RWPE1 (cell line): ENCODE measurements at regions not wholly inside any gene's neighbourhood (a gene's known extent, or its start where the extent isn't known, plus 50 kb on each side); places are given as distances from the start of the nearest gene placed in this dataset.

ENCODE experiments used
- CTCF ChIA-PET: fragments of 350-600 bp; sonication (Branson Sonifier 250); formaldehyde crosslinking; extraction: SDS; loops from one replicate; lab custom pipeline; 2021; lab: Yijun Ruan, JAX
- POLR2A ChIA-PET: fragments of 400-600 bp; formaldehyde crosslinking; extraction: SDS; loops from one replicate; lab custom pipeline; 2020; ENCODE audit warnings: antibody characterized with exemption; ENCODE audit not compliant: low non-redundant PET; lab: Yijun Ruan, JAX
- DNase-seq: peaks from one replicate; pipeline ENCODE4 v3.0.0; 2012; ENCODE audit warnings: low spot score
- H3K27ac ChIP-seq: fragments of 450-650 bp; 2 replicates; pipeline ENCODE4 v1.5.1; 2017
- CTCF ChIP-seq: fragments of 450-650 bp; conservative IDR thresholded peaks from 2 replicates; pipeline ENCODE4 v1.5.1; 2017; ENCODE audit warnings: low read depth, mild to moderate bottlenecking

- no peak overlapping the region for H3K27ac ChIP-seq
Measured at GRCh38 chr1:5701642-5702041, 290.6 kb downstream of the NPHP4 start.

GRCh38 chr1:5693568-5693967 is 298.7 kb downstream of the NPHP4 start:
- CTCF ChIA-PET = no interaction called here
- DNase-seq = no peak
- TF ChIP-seq CTCF = no peak
- no peak overlapping the region for H3K27ac ChIP-seq
- POLR2A ChIA-PET = no interaction called here

More at GRCh38 chr1:5701642-5702041, 290.6 kb downstream of the NPHP4 start:
- CTCF ChIA-PET = interaction anchor here (0.6 kb wide), 1 partner anchor 32 kb away, joined by 3 read pairs; no protein-coding TSS in a partner anchor
- DNase-seq = no peak
- POLR2A ChIA-PET = no interaction called here
- TF ChIP-seq CTCF = no peak

- CTCF ChIA-PET = no interaction called here
Measured at GRCh38 chr1:5692664-5693063, 299.6 kb downstream of the NPHP4 start.

GRCh38 chr1:5691795-5692509 is 300.3 kb downstream of the NPHP4 start:
- no peak overlapping the region for H3K27ac ChIP-seq
- ChIA-PET CTCF (no interaction called here), POLR2A (no interaction called here)
- no peak for TF ChIP-seq CTCF
- DNase-seq = no peak

More at GRCh38 chr1:5692664-5693063, 299.6 kb downstream of the NPHP4 start:
- POLR2A ChIA-PET = no interaction called here
- H3K27ac ChIP-seq = no peak overlapping the region
- TF ChIP-seq CTCF = no peak
- DNase-seq = no peak

- CTCF ChIA-PET = no interaction called here
- TF ChIP-seq CTCF = no peak
- POLR2A ChIA-PET = no interaction called here
- H3K27ac ChIP-seq = no peak overlapping the region
- DNase-seq = no peak
Measured at GRCh38 chr1:5690898-5691297, 301.3 kb downstream of the NPHP4 start.

- POLR2A ChIA-PET = no interaction called here
- TF ChIP-seq CTCF = no peak
- CTCF ChIA-PET = no interaction called here
- H3K27ac ChIP-seq = no peak overlapping the region
- no peak for DNase-seq
Measured at GRCh38 chr1:5690291-5690690, 301.9 kb downstream of the NPHP4 start.
